ENCODE measurements at regions not wholly inside any gene's neighbourhood (a gene's known extent, or its start where the extent isn't known, plus 50 kb on each side); places are given as distances from the start of the nearest gene placed in this dataset.

DNA sequence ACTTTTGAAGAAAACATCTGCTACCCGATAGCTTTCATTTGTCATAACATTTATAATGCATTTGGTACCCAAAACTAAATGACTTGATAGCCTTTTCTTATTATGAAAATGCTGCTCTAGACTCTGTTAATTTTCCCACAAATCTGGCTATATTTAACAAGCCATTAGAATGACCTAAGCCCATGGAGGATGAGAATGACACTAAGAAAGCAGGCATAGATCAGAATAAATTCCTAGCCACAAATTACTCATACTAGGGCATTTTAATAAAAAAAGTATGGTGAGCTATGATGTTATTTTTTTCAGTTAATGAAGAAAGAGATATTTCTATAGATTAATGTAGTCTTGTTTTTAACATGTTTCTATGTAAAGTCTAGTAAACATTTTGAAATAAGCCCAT lies 1728.3 kb downstream of the SUCLG1 start:
- no peaks in the 10 kb centered on the region for H3K4me1 ChIP-seq
- H3K27ac ChIP-seq: no peak overlapping the region
- H3K27me3 ChIP-seq: no peaks in the 10 kb centered on the region
- H3K9me3 ChIP-seq: no peaks in the 10 kb centered on the region
- H3K4me3 ChIP-seq: no peak overlapping the region
- ATAC-seq (ENCODE audit: low FRiP score in 2 of 2) (no peak), DNase-seq (no peak)
- TF ChIP-seq POLR2A (IDR thresholded peaks at IDR 0.05) (no peak), POLR2AphosphoS5 (IDR thresholded peaks at IDR 0.05) (no peak), EP300 (IDR thresholded peaks at IDR 0.05) (no peak)
- TF ChIP-seq, protein P1, sequence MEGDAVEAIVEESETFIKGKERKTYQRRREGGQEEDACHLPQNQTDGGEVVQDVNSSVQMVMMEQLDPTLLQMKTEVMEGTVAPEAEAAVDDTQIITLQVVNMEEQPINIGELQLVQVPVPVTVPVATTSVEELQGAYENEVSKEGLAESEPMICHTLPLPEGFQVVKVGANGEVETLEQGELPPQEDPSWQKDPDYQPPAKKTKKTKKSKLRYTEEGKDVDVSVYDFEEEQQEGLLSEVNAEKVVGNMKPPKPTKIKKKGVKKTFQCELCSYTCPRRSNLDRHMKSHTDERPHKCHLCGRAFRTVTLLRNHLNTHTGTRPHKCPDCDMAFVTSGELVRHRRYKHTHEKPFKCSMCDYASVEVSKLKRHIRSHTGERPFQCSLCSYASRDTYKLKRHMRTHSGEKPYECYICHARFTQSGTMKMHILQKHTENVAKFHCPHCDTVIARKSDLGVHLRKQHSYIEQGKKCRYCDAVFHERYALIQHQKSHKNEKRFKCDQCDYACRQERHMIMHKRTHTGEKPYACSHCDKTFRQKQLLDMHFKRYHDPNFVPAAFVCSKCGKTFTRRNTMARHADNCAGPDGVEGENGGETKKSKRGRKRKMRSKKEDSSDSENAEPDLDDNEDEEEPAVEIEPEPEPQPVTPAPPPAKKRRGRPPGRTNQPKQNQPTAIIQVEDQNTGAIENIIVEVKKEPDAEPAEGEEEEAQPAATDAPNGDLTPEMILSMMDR (IDR thresholded peaks at IDR 0.05): no peak
- WGBS, 2 donors: 87 to 93% methylated on average over 1 of the region's 1 CpG
- no peaks in the 10 kb centered on the region for H3K36me3 ChIP-seq

GRCh38 chr2:82728090-82728489 lies 1731.0 kb downstream of the SUCLG1 start:
- H3K9me3 ChIP-seq: no peaks in the 10 kb centered on the region
- no peaks in the 10 kb centered on the region for H3K36me3 ChIP-seq
- no peaks in the 10 kb centered on the region for H3K4me1 ChIP-seq
- H3K4me3 ChIP-seq: no peak overlapping the region
- DNase-seq (no peak), ATAC-seq (ENCODE audit: low FRiP score in 2 of 2) (no peak)
- no peaks in the 10 kb centered on the region for H3K27me3 ChIP-seq
- 94 to 95% methylated on average over 2 of the region's 2 CpGs for WGBS, 2 donors
- no peak for TF ChIP-seq POLR2A (IDR thresholded peaks at IDR 0.05)
- TF ChIP-seq POLR2AphosphoS5 (IDR thresholded peaks at IDR 0.05): no peak
- TF ChIP-seq, protein P1 (IDR thresholded peaks at IDR 0.05): no peak
- no peak for TF ChIP-seq EP300 (IDR thresholded peaks at IDR 0.05)
- no peak overlapping the region for H3K27ac ChIP-seq

DNA sequence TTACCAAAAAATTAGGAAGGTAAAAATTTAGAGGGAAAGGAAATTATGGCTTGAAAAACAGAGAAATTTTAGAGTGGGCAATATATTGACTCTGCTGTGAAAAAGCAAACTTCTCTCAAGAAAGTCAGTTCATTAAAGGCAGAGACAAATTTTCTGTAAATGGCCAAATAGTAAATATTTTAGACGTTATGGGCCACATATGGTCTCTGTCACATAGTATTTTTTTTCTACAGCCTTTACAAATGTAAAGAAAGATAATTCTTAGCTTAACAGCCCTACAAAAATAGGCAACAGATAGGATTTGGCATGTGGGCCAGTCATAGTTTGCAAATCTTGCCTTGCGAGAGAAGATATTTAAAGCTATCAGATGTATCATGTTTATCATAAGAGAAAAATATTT lies 1750.4 kb downstream of the SUCLG1 start:
- Histone ChIP-seq H3K27me3 (no peaks in the 10 kb centered on the region), H3K27ac (no peak overlapping the region), H3K36me3 (no peaks in the 10 kb centered on the region), H3K4me1 (no peaks in the 10 kb centered on the region), H3K4me3 (no peak overlapping the region), H3K9me3 (no peaks in the 10 kb centered on the region)
- WGBS, 2 donors: 74 to 80% methylated on average over 2 of the region's 2 CpGs
- no peak for TF ChIP-seq POLR2AphosphoS5 (IDR thresholded peaks at IDR 0.05)
- TF ChIP-seq POLR2A (IDR thresholded peaks at IDR 0.05): no peak
- no peak for TF ChIP-seq EP300 (IDR thresholded peaks at IDR 0.05)
- TF ChIP-seq, protein P1 (IDR thresholded peaks at IDR 0.05): no peak
- DNase-seq (no peak), ATAC-seq (ENCODE audit: low FRiP score in 2 of 2) (no peak)

GRCh38 chr2:82697231-82697630 lies 1761.8 kb downstream of the SUCLG1 start:
- H3K4me1 ChIP-seq: no peaks in the 10 kb centered on the region
- TF ChIP-seq POLR2AphosphoS5 (IDR thresholded peaks at IDR 0.05) (no peak), EP300 (IDR thresholded peaks at IDR 0.05) (no peak), POLR2A (IDR thresholded peaks at IDR 0.05) (no peak)
- TF ChIP-seq, protein P1 (IDR thresholded peaks at IDR 0.05): no peak
- H3K27me3 ChIP-seq: no peaks in the 10 kb centered on the region
- no peak for ATAC-seq (ENCODE audit: low FRiP score in 2 of 2)
- DNase-seq: no peak
- no peaks in the 10 kb centered on the region for H3K36me3 ChIP-seq
- no peak overlapping the region for H3K4me3 ChIP-seq
- 71 to 76% methylated on average over 1 of the region's 1 CpG for WGBS, 2 donors
- H3K9me3 ChIP-seq: no peaks in the 10 kb centered on the region
- no peak overlapping the region for H3K27ac ChIP-seq

GRCh38 chr2:82694431-82694830 lies 1764.6 kb downstream of the SUCLG1 start:
- Histone ChIP-seq H3K9me3 (no peaks in the 10 kb centered on the region), H3K27me3 (no peaks in the 10 kb centered on the region), H3K4me1 (no peaks in the 10 kb centered on the region), H3K36me3 (no peaks in the 10 kb centered on the region), H3K4me3 (no peak overlapping the region), H3K27ac (no peak overlapping the region)
- WGBS, 2 donors: 70 to 82% methylated on average over 2 of the region's 2 CpGs
- TF ChIP-seq POLR2A (IDR thresholded peaks at IDR 0.05): no peak
- no peak for TF ChIP-seq EP300 (IDR thresholded peaks at IDR 0.05)
- TF ChIP-seq POLR2AphosphoS5 (IDR thresholded peaks at IDR 0.05): no peak
- TF ChIP-seq, protein P1 (IDR thresholded peaks at IDR 0.05): no peak
- DNase-seq (no peak), ATAC-seq (ENCODE audit: low FRiP score in 2 of 2) (no peak)

All from upper lobe of left lung (tissue), 6 donors.